ENCODE measurements at regions not wholly inside any gene's neighbourhood (a gene's known extent, or its start where the extent isn't known, plus 50 kb on each side); places are given as distances from the start of the nearest gene placed in this dataset.

DNA sequence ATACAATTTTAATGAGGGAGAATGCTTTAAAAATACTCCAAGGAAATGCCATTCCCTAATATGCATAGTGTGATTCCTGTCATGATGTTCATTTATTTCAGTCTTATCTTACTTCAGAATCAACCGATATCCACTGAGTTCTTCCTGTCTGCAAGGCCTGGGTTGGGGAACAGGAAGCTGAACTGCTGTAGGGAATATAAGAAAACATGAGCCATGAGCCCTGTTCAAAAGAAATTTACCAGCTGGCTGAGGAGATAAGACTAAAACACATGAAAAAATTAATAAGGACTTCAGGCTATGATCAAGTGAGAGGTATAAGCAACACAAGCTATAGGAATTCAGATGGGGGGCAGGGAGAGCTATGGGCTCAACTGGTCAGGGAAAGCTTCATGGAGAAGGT lies 184.7 kb downstream of the PLPP4 start:
- Mint-ChIP-seq H3K4me1 (ENCODE audit: low read depth) (no peaks in the 10 kb centered on the region), H3K4me3 (ENCODE audit: unreplicated experiment) (no peak overlapping the region), H3K36me3 (ENCODE audit: low read depth) (no peaks in the 10 kb centered on the region), H3K27ac (ENCODE audit: unreplicated experiment) (no peak overlapping the region), H3K27me3 (ENCODE audit: low read depth) (peaks cover 6% of the 10 kb centered on the region), H3K9me3 (ENCODE audit: low read depth) (peaks cover 4% of the 10 kb centered on the region)
- TF ChIP-seq, protein P1, sequence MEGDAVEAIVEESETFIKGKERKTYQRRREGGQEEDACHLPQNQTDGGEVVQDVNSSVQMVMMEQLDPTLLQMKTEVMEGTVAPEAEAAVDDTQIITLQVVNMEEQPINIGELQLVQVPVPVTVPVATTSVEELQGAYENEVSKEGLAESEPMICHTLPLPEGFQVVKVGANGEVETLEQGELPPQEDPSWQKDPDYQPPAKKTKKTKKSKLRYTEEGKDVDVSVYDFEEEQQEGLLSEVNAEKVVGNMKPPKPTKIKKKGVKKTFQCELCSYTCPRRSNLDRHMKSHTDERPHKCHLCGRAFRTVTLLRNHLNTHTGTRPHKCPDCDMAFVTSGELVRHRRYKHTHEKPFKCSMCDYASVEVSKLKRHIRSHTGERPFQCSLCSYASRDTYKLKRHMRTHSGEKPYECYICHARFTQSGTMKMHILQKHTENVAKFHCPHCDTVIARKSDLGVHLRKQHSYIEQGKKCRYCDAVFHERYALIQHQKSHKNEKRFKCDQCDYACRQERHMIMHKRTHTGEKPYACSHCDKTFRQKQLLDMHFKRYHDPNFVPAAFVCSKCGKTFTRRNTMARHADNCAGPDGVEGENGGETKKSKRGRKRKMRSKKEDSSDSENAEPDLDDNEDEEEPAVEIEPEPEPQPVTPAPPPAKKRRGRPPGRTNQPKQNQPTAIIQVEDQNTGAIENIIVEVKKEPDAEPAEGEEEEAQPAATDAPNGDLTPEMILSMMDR (IDR thresholded peaks at IDR 0.05) = no peak
- DNase-seq (ENCODE audit: low spot score) = no peak

- Mint-ChIP-seq H3K4me1 (ENCODE audit: low read depth) (no peaks in the 10 kb centered on the region), H3K27ac (ENCODE audit: unreplicated experiment) (no peak overlapping the region), H3K27me3 (ENCODE audit: low read depth) (peaks cover 12% of the 10 kb centered on the region), H3K4me3 (ENCODE audit: unreplicated experiment) (no peak overlapping the region), H3K36me3 (ENCODE audit: low read depth) (no peaks in the 10 kb centered on the region), H3K9me3 (ENCODE audit: low read depth) (peaks cover 4% of the 10 kb centered on the region)
- TF ChIP-seq, protein P1 (IDR thresholded peaks at IDR 0.05) = no peak
- DNase-seq (ENCODE audit: low spot score) = no peak
These were observed 186.3 kb downstream of the PLPP4 start for GRCh38 chr10:120643351-120643750.

DNA sequence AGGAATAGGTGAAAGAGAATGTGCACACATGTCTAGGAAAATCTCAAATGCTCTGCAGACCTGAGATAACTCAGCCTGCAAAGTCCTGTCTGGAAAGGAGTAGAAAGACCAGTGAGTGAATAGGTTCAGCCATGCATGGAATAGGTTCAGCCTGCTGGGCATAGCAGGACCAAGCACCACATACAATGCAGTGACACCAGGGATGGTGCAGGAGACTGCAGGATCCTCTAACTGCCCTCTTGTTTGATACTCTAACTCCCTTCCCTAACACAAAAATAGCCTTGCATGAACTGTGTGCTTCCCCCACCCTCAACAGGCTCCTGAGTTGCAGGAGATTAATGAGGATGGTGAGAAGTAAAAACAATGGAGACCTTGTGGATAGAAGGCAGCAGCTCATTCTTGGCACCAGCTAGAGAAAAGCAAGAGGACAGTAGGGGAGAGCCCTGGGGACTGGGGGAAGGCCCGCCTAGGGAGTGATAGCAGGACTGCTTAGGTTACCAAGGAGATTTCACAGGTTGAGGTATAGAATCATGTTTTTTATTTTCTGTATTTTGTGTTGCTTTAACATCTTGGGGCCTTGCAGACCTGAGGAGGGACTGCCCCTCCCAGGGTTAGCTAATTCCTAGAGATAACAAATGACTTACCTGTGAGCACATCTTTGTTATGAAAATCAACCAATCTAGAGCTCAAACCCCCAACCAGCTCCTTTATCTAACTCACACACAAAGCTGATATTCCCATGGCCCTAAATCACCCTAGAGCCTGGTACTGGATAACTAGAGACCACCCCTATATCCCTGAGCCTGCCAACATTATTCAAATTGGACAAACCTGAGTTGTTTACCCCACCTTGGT lies 187.8 kb downstream of the PLPP4 start:
- TF ChIP-seq, protein P1 (IDR thresholded peaks at IDR 0.05) = no peak
- no peaks in the 10 kb centered on the region for H3K36me3 Mint-ChIP-seq (ENCODE audit: low read depth)
- H3K27ac Mint-ChIP-seq (ENCODE audit: unreplicated experiment) = no peak overlapping the region
- no peaks in the 10 kb centered on the region for H3K4me1 Mint-ChIP-seq (ENCODE audit: low read depth)
- peaks cover 12% of the 10 kb centered on the region for H3K27me3 Mint-ChIP-seq (ENCODE audit: low read depth)
- peaks cover 4% of the 10 kb centered on the region for H3K9me3 Mint-ChIP-seq (ENCODE audit: low read depth)
- no peak for DNase-seq (ENCODE audit: low spot score)
- no peak overlapping the region for H3K4me3 Mint-ChIP-seq (ENCODE audit: unreplicated experiment)

DNA sequence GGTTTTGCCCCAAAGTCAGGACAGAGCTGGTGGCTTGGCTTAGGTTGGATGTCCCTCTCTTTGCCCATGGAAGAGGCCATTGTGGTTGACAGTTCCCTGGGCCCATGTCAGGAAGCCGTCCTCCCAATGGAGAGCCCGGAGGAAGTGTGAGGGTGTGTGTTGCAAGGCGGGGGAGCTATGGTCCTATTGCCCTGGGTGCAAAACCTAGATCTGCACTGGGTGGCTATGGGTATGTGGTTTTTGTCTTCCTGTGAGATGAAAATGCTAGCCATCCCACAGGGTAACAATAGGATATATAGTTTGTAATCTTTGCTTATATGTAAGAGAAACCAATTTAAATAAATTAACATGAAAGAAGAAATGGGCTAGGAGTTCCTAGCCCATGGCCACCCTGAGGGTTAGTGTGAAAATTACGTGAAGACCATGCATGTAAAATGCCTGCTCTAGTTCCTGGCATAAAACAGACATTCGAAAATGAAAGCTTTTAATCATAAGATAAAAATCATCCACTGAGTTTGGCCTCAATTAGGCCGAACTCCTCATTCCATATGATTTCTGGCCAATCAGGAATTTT lies 189.2 kb downstream of the PLPP4 start:
- DNase-seq (ENCODE audit: low spot score) = no peak
- Mint-ChIP-seq H3K36me3 (ENCODE audit: low read depth) (no peaks in the 10 kb centered on the region), H3K9me3 (ENCODE audit: low read depth) (no peaks in the 10 kb centered on the region), H3K27me3 (ENCODE audit: low read depth) (peaks cover 8% of the 10 kb centered on the region), H3K4me3 (ENCODE audit: unreplicated experiment) (no peak overlapping the region), H3K27ac (ENCODE audit: unreplicated experiment) (no peak overlapping the region), H3K4me1 (ENCODE audit: low read depth) (no peaks in the 10 kb centered on the region)
- TF ChIP-seq, protein P1 (IDR thresholded peaks at IDR 0.05) = no peak

GRCh38 chr10:120646738-120647456 lies 189.9 kb downstream of the PLPP4 start:
- no peaks in the 10 kb centered on the region for H3K4me1 Mint-ChIP-seq (ENCODE audit: low read depth)
- DNase-seq (ENCODE audit: low spot score) = no peak
- TF ChIP-seq, protein P1 (IDR thresholded peaks at IDR 0.05) = no peak
- no peaks in the 10 kb centered on the region for H3K36me3 Mint-ChIP-seq (ENCODE audit: low read depth)
- no peak overlapping the region for H3K4me3 Mint-ChIP-seq (ENCODE audit: unreplicated experiment)
- no peaks in the 10 kb centered on the region for H3K9me3 Mint-ChIP-seq (ENCODE audit: low read depth)
- H3K27ac Mint-ChIP-seq (ENCODE audit: unreplicated experiment) = no peak overlapping the region
- H3K27me3 Mint-ChIP-seq (ENCODE audit: low read depth) = peaks cover 8% of the 10 kb centered on the region
